ENCODE measurements at regions not wholly inside any gene's neighbourhood (a gene's known extent, or its start where the extent isn't known, plus 50 kb on each side); places are given as distances from the start of the nearest gene placed in this dataset.

GRCh38 chr4:157564771-157565170, 344.2 kb downstream of the GRIA2 start:
- intact Hi-C loops (cut with micrococcal nuclease; ENCODE audit: unreplicated experiment) = no loop called here
- no peak overlapping the region for H3K27ac Mint-ChIP-seq (ENCODE audit: unreplicated experiment)
- no peaks in the 10 kb centered on the region for H3K9me3 ChIP-seq
- no peak overlapping the region for H3K4me3 ChIP-seq (ENCODE audit: low read depth, low read length)
- TF ChIP-seq CTCF (IDR thresholded peaks at IDR 0.05; ENCODE audit: insufficient read depth in 1 of 2, low read depth in 1 of 2, low read length in 1 of 2, severe bottlenecking in 1 of 2, unreplicated experiment in 1 of 2) = no peak
- H3K36me3 Mint-ChIP-seq (ENCODE audit: insufficient read depth, unreplicated experiment) = no peaks in the 10 kb centered on the region
- no peaks in the 10 kb centered on the region for H3K36me3 ChIP-seq (ENCODE audit: control insufficient read depth, insufficient read depth, low read length)
- CTCF ChIA-PET = no interaction called here
- BruUV-seq (replicated peaks) = no TSS peak
- no peaks in the 10 kb centered on the region for H3K9me3 Mint-ChIP-seq (ENCODE audit: unreplicated experiment)
- no peaks in the 10 kb centered on the region for H3K4me1 Mint-ChIP-seq (ENCODE audit: low read depth, unreplicated experiment)
- H3K4me1 ChIP-seq = no peaks in the 10 kb centered on the region
- H3K4me3 Mint-ChIP-seq (ENCODE audit: unreplicated experiment) = no peak overlapping the region
- DNase-seq = no peak
- POLR2A ChIA-PET = no interaction called here
- no peaks in the 10 kb centered on the region for H3K27me3 Mint-ChIP-seq (ENCODE audit: insufficient read depth, unreplicated experiment)
- no peaks in the 10 kb centered on the region for H3K27me3 ChIP-seq (replicated peaks; ENCODE audit: control insufficient read depth, insufficient read depth, low read length)

- H3K4me3 Mint-ChIP-seq (ENCODE audit: unreplicated experiment) = no peak overlapping the region
- Histone ChIP-seq H3K36me3 (ENCODE audit: control insufficient read depth, insufficient read depth, low read length) (no peaks in the 10 kb centered on the region), H3K9me3 (no peaks in the 10 kb centered on the region), H3K4me3 (ENCODE audit: low read depth, low read length) (no peak overlapping the region), H3K4me1 (no peaks in the 10 kb centered on the region), H3K27me3 (replicated peaks; ENCODE audit: control insufficient read depth, insufficient read depth, low read length) (no peaks in the 10 kb centered on the region)
- DNase-seq = no peak
- ChIA-PET POLR2A (no interaction called here), CTCF (no interaction called here)
- no peaks in the 10 kb centered on the region for H3K36me3 Mint-ChIP-seq (ENCODE audit: insufficient read depth, unreplicated experiment)
- TF ChIP-seq CTCF (IDR thresholded peaks at IDR 0.05; ENCODE audit: insufficient read depth in 1 of 2, low read depth in 1 of 2, low read length in 1 of 2, severe bottlenecking in 1 of 2, unreplicated experiment in 1 of 2) = no peak
- no peaks in the 10 kb centered on the region for H3K27me3 Mint-ChIP-seq (ENCODE audit: insufficient read depth, unreplicated experiment)
- intact Hi-C loops (cut with micrococcal nuclease; ENCODE audit: unreplicated experiment) = no loop called here
- H3K4me1 Mint-ChIP-seq (ENCODE audit: low read depth, unreplicated experiment) = no peaks in the 10 kb centered on the region
- BruUV-seq (replicated peaks) = no TSS peak
- H3K27ac Mint-ChIP-seq (ENCODE audit: unreplicated experiment) = no peak overlapping the region
- no peaks in the 10 kb centered on the region for H3K9me3 Mint-ChIP-seq (ENCODE audit: unreplicated experiment)
These were observed 343.7 kb downstream of the GRIA2 start for GRCh38 chr4:157564218-157564617.

GRCh38 chr4:157558016-157558415, 337.5 kb downstream of the GRIA2 start:
- no peaks in the 10 kb centered on the region for H3K36me3 Mint-ChIP-seq (ENCODE audit: insufficient read depth, unreplicated experiment)

More at GRCh38 chr4:157558016-157558415, 337.5 kb downstream of the GRIA2 start:
- H3K4me3 ChIP-seq (ENCODE audit: low read depth, low read length) = no peak overlapping the region
- H3K4me1 ChIP-seq = no peaks in the 10 kb centered on the region
- H3K27ac Mint-ChIP-seq (ENCODE audit: unreplicated experiment) = no peak overlapping the region
- no peaks in the 10 kb centered on the region for H3K9me3 Mint-ChIP-seq (ENCODE audit: unreplicated experiment)
- POLR2A ChIA-PET = no interaction called here
- no TSS peak for BruUV-seq (replicated peaks)
- H3K4me3 Mint-ChIP-seq (ENCODE audit: unreplicated experiment) = no peak overlapping the region
- no peak for DNase-seq
- H3K4me1 Mint-ChIP-seq (ENCODE audit: low read depth, unreplicated experiment) = no peaks in the 10 kb centered on the region
- CTCF ChIA-PET = no interaction called here
- H3K36me3 ChIP-seq (ENCODE audit: control insufficient read depth, insufficient read depth, low read length) = no peaks in the 10 kb centered on the region
- H3K27me3 Mint-ChIP-seq (ENCODE audit: insufficient read depth, unreplicated experiment) = peaks cover 2% of the 10 kb centered on the region
- TF ChIP-seq CTCF (IDR thresholded peaks at IDR 0.05; ENCODE audit: insufficient read depth in 1 of 2, low read depth in 1 of 2, low read length in 1 of 2, severe bottlenecking in 1 of 2, unreplicated experiment in 1 of 2) = no peak
- H3K27me3 ChIP-seq (replicated peaks; ENCODE audit: control insufficient read depth, insufficient read depth, low read length) = no peaks in the 10 kb centered on the region
- H3K9me3 ChIP-seq = no peaks in the 10 kb centered on the region
- intact Hi-C loops (cut with micrococcal nuclease; ENCODE audit: unreplicated experiment) = no loop called here
